ENCODE measurements at regions not wholly inside any gene's neighbourhood (a gene's known extent, or its start where the extent isn't known, plus 50 kb on each side); places are given as distances from the start of the nearest gene placed in this dataset.

DNA sequence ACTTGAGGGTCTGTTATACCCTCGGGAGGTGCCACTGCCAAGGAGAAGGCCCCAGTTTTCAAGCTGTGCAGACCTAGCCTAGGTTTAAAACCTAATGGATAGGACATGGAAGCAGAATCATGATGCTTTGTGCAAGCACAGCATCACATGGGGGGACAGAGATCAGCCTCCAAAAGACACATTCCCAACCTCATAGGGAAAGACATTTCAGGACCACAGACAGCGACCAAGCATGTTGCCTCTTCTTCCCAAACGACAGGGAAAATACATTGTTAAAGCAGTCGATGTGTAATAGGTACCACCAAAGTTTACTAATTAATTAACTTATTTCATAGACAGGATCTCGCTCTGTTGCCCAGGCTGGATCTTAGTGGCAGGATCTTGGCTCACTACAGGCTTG, 573.9 kb downstream of the TCERG1L start:
- no peak for DNase-seq

- DNase-seq, result no peak
Observed at GRCh38 chr10:130739016-130739756, 572.3 kb downstream of the TCERG1L start.

GRCh38 chr10:130739757-130740145, 571.8 kb downstream of the TCERG1L start:
- no peak for DNase-seq

DNA sequence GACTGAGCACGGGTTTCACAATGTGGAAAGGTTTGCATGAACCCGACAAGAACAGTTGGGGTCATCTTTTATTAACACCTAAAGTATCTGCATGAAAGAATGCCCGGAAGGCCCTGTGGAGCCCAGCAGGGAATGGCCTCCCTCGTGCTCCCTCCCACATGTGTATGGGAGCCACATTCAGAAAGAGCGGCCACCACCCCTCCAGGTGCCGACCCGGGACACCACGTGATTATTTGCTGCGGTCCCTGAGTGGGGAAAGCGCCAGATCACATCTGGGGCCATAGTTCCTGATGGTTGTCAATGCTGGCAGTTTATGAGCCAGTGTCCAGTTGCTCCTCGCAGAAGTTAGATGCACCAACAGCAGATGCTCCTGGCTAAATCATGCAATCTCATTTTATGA, 571.4 kb downstream of the TCERG1L start:
- DNase-seq, result no peak

GRCh38 chr10:130740915-130741750, 570.4 kb downstream of the TCERG1L start:
- no peak for DNase-seq

- DNase-seq, result no peak
Observed at GRCh38 chr10:130741901-130742855, 569.3 kb downstream of the TCERG1L start.

GRCh38 chr10:130742941-130743675, 568.4 kb downstream of the TCERG1L start:
- no peak for DNase-seq

DNA sequence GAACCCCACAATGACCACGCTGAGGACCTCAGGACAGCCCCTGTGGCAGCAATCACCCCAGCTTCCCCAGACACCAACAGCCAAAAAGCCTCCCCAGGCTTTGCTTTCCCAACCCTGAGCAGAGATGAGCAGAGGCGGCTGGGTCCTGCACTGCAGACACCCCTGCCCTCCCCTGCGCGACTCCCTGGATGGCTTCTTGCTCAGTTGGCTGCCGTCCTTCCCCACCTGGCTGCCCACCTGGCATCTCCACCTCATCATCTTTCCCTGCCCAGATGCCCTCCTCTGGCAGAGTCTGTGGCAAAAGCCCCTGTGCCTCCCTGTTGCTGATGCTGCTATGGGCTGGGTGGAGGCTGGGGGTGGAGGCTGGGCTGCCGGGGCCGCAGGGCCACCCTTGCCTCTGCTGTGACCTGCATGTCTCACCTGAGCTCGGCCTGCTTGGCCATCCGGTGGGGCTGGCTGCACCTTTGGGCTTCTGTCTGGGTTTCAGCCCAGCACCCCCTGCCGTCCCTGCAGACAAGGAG, 567.7 kb downstream of the TCERG1L start:
- no peak for DNase-seq

DNA sequence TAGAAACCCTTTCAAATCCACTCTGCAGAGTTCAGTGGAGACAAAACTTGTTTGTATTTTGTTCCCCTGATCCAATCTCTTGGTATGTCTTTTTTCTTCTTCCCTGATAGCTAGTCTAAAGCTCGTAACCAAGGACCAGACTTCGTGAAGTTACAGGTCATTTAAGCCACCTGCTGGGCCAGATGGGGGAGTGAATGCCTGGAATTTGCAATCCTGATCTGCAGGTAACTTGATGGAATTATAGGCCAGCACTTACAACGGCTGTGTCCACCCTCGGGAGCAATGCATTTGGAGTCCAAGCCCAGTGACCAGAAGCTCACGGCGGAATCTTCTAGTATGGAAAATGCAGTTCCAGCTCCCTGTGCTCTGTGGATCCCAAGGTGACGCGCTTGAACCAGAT, 566.9 kb downstream of the TCERG1L start:
- no peak for DNase-seq

GRCh38 chr10:130745251-130745650, 566.3 kb downstream of the TCERG1L start:
- DNase-seq, result no peak

- DNase-seq, result no peak
Observed at GRCh38 chr10:130745821-130746220, 565.7 kb downstream of the TCERG1L start.

DNA sequence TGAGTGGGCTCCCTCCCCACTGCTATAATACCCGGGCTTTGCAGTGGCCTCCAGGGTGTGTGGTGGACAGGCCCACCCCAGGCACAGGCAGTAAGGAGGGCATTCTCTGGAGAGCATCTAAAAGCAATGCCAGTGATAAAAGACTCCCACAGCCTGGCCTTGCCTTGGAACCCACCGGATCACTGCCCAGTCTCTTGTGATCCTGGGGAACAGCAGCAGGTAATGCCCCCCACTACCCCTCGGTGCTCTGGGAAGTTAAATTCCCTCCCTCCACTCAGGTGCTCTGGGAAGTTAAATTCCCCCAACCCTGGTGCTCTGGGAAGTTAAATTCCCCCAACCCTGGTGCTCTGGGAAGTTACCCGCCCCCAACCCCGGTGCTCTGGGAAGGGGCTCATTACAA, 565.2 kb downstream of the TCERG1L start:
- no peak for DNase-seq

GRCh38 chr10:130747356-130747755, 564.2 kb downstream of the TCERG1L start:
- no peak for DNase-seq

DNA sequence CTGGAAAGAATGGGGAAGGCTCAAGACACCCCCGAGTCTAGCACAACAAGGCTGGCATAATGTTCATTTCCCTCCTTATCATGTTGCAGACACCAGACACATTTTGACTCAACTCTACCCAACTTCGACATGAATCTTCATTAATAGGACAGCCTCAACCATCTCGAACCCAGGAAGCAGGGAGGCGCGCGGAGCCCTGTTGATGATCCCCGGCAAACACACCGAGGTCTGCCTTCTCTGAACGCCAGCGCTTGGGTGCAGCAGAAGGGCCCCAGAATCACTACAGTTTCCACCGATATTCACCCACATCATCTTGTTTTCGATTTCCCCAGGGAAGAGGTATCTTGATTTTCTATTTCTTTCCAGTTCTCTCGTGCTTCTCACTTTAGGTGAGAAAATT, 563.6 kb downstream of the TCERG1L start:
- DNase-seq, result no peak

DNA sequence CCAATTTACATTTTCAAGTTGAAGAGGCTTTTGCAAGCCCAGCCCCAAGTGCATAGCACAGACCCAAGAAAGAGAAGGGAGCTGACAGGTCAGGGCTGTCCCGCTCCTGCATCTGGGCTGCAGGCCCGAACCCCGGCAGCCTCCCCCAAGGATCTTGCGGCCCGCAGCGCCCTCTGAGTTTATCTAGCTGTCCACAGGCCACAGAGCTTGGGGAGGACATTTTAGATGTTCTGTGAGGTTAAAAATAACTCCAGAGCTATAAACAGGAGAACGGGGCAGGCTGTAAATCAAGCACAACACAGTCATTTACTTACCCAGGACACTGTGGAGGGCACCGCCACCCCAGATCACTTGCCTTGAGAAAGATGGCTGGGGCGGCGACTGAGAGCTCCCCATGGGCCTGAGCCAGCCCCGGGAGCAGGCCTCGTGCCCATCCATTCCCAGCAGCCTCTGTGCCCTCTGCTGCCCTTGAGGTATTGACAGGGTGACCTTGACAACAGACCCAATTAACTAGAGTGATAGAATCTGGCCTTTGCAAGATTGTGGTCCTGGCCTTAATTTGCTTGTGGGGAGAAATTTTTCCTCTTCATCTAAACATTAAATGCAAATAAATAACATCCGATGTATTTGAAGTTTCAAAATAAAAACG, 563.0 kb downstream of the TCERG1L start:
- no peak for DNase-seq

- DNase-seq, result no peak
Observed at GRCh38 chr10:130749911-130750310, 561.6 kb downstream of the TCERG1L start.

DNA sequence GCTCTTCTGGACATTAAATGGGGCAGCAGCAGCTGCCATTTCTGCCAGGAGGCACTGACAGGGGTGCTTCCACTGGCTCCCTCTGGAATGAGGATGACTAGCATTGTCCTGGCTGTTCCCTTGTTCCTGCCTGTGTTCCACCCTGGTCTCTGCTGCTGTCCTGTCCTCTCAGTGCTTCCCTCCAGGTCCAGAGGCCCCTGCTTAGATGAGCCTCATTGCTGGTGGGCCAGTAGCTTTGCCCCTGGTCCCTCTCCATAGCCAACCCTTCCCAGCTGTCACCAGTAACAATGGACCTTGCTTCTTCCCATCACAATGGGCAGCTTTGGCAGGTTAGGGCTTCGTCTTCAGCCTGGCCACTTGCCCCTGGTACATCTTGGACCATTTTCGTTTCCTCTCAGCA, 561.1 kb downstream of the TCERG1L start:
- no peak for DNase-seq

- DNase-seq, result no peak
Observed at GRCh38 chr10:130751106-130751840, 560.2 kb downstream of the TCERG1L start.

GRCh38 chr10:130751851-130752250, 559.7 kb downstream of the TCERG1L start:
- DNase-seq, result no peak

- no peak for DNase-seq
Observed at GRCh38 chr10:130756651-130757050, 554.9 kb downstream of the TCERG1L start.

DNA sequence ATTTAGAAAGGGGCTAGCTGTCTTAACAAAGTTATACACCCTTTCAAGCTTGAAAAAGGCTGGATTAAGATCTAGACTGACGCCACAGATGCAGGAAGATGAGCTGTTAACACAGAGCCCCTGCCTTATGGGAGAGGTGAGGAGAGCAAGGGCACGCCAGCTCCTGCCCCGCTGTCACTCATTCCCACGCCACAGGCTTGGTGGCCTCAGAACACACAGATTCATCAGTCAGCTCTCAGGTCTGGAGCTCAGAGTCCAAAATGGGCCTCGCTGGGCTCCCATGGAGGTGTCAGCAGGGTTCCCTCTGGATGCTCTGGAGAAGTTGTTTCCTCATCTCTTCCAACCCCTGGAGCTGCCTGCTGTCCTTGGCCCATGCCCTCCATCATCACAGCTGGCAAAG, 554.2 kb downstream of the TCERG1L start:
- no peak for DNase-seq
